ENCODE measurements at regions not wholly inside any gene's neighbourhood (a gene's known extent, or its start where the extent isn't known, plus 50 kb on each side); places are given as distances from the start of the nearest gene placed in this dataset.

DNA sequence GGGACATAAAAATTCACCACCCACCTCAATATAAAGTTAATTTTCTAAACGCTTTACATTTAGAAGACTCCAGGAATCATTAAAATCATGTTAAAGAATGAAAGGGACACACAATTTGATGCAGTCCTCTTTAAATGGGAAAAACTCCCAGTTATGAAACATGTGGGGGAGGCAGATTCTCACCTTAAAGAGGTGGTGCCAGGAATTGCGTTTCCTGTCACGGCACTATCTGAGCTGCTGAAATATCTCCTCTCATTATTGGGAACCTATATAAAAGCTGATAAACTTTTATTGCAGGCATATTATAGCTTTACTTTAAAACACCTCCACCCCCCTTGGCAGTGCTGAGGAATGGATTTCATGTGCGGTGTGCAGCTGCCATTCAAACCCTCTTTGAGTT, 94.8 kb upstream of the SORCS3 start:
- no peaks in the 10 kb centered on the region for H3K36me3 ChIP-seq (ENCODE audit: control insufficient read depth in 2 of 4, insufficient read depth in 4 of 4, low read length in 3 of 4)
- no peak overlapping the region for H4K91ac ChIP-seq (replicated peaks; ENCODE audit: insufficient read length, low read length)
- POLR2A ChIA-PET (ENCODE audit: partially characterized antibody) = no interaction called here
- H4K5ac ChIP-seq (ENCODE audit: insufficient read length, low read depth, low read length) = no peak overlapping the region
- no peak overlapping the region for H2BK15ac ChIP-seq (ENCODE audit: low read length)
- H2AK5ac ChIP-seq (ENCODE audit: low read depth, low read length) = no peak overlapping the region
- H3K14ac ChIP-seq (ENCODE audit: insufficient read length) = no peak overlapping the region
- H3K4me1 ChIP-seq (replicated peaks in 1 of 4; ENCODE audit: control insufficient read depth in 3 of 4, insufficient read depth in 4 of 4, low read length in 3 of 4) = peaks cover 0 to 8% (median 2%) of the 10 kb centered on the region in 4 experiments; a peak in 3 of 7 replicates
- no peaks in the 10 kb centered on the region for H3K79me2 ChIP-seq (ENCODE audit: control insufficient read depth in 1 of 2, insufficient read depth in 2 of 2, low read length in 2 of 2)
- no peak overlapping the region for H3K4me3 ChIP-seq (ENCODE audit: extremely low read depth in 1 of 4, insufficient read depth in 2 of 4, low read depth in 3 of 4, low read length in 4 of 4)
- WGBS, 2 experiments (ENCODE audit: extremely low coverage in 1 of 2, insufficient coverage in 1 of 2, insufficient read length in 1 of 2, insufficient replicate concordance in 2 of 2, low coverage in 1 of 2, low lambda C conversion rate in 2 of 2, missing lambda C conversion rate in 1 of 2) = 93% methylated on average over 4 of the region's 4 CpGs; no CpG with 5 or more reads in 1 of the 2 experiments
- no peaks in the 10 kb centered on the region for H3K27me3 ChIP-seq (replicated peaks in 1 of 4; ENCODE audit: control insufficient read depth in 3 of 4, extremely low read depth in 1 of 4, insufficient read depth in 3 of 4, low read length in 3 of 4)
- CTCF ChIA-PET (ENCODE audit: partially characterized antibody) = interaction anchor here (0.8 to 2.6 kb wide), 22 partner anchors 11 to 271 kb away, joined by 3 to 27 read pairs (median 4); no protein-coding TSS in a partner anchor
- H3K27ac ChIP-seq (ENCODE audit: low read depth, low read length) = no peak overlapping the region
- H3K56ac ChIP-seq (replicated peaks; ENCODE audit: insufficient read length, low read depth, low read length) = no peak overlapping the region
- no peak overlapping the region for H3K23ac ChIP-seq (ENCODE audit: insufficient read length)
- no peak overlapping the region for H2AFZ ChIP-seq (ENCODE audit: low read length)
- H3K9ac ChIP-seq (replicated peaks in 1 of 4; ENCODE audit: extremely low read depth in 1 of 4, low read depth in 3 of 4, low read length in 3 of 4) = no peak overlapping the region
- no peaks in the 10 kb centered on the region for H3K23me2 ChIP-seq (ENCODE audit: low read depth, low read length)
- H2BK12ac ChIP-seq (ENCODE audit: low read depth, low read length) = no peak overlapping the region
- no peak overlapping the region for H2BK20ac ChIP-seq (ENCODE audit: low read length)
- no peak overlapping the region for H2BK120ac ChIP-seq (replicated peaks; ENCODE audit: low read depth, low read length)
- H3K79me1 ChIP-seq (ENCODE audit: low read depth, low read length) = no peaks in the 10 kb centered on the region
- H4K8ac ChIP-seq (ENCODE audit: extremely low read depth, insufficient read depth, low read length) = no peak overlapping the region
- H2BK5ac ChIP-seq (ENCODE audit: low read depth, low read length) = no peak overlapping the region
- H3K9me3 ChIP-seq (ENCODE audit: insufficient read depth in 2 of 2, low read depth in 1 of 2, low read length in 1 of 2) = no peaks in the 10 kb centered on the region
- no peak overlapping the region for H3K4me2 ChIP-seq (ENCODE audit: insufficient read depth in 1 of 2, low read depth in 2 of 2, low read length in 2 of 2)
- H4K20me1 ChIP-seq (replicated peaks in 1 of 2; ENCODE audit: control insufficient read depth in 1 of 2, insufficient read depth in 2 of 2, low read length in 2 of 2) = no peaks in the 10 kb centered on the region
- FAIRE-seq (no peak), DNase-seq (ENCODE audit: low read depth in 1 of 2, low spot score in 2 of 2) (no peak)
- no peak overlapping the region for H3K4ac ChIP-seq (replicated peaks; ENCODE audit: insufficient read length, low read depth, low read length)
- no peak overlapping the region for H3K18ac ChIP-seq (ENCODE audit: extremely low read depth, low read length)
- TF ChIP-seq KDM1A (IDR thresholded peaks at IDR 0.05; ENCODE audit: borderline replicate concordance, low read length) (no peak), KDM4A (IDR thresholded peaks at IDR 0.05; ENCODE audit: low read depth, low read length, severe bottlenecking) (no peak), CHD1 (IDR thresholded peaks at IDR 0.05; ENCODE audit: low read depth, low read length) (no peak), SAP30 (IDR thresholded peaks at IDR 0.05; ENCODE audit: insufficient read depth, insufficient replicate concordance, low read length) (no peak), SIX5 (IDR thresholded peaks at IDR 0.05; ENCODE audit: low read depth, low read length) (no peak), ZNF274 (IDR thresholded peaks at IDR 0.05; ENCODE audit: borderline replicate concordance, extremely low read depth, low read length) (no peak), JUND (IDR thresholded peaks at IDR 0.05; ENCODE audit: low read length) (no peak)
- TF ChIP-seq, protein P1, sequence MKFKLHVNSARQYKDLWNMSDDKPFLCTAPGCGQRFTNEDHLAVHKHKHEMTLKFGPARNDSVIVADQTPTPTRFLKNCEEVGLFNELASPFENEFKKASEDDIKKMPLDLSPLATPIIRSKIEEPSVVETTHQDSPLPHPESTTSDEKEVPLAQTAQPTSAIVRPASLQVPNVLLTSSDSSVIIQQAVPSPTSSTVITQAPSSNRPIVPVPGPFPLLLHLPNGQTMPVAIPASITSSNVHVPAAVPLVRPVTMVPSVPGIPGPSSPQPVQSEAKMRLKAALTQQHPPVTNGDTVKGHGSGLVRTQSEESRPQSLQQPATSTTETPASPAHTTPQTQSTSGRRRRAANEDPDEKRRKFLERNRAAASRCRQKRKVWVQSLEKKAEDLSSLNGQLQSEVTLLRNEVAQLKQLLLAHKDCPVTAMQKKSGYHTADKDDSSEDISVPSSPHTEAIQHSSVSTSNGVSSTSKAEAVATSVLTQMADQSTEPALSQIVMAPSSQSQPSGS (IDR thresholded peaks at IDR 0.05; ENCODE audit: low read length) = no peak
